ENCODE measurements at regions not wholly inside any gene's neighbourhood (a gene's known extent, or its start where the extent isn't known, plus 50 kb on each side); places are given as distances from the start of the nearest gene placed in this dataset.

DNA sequence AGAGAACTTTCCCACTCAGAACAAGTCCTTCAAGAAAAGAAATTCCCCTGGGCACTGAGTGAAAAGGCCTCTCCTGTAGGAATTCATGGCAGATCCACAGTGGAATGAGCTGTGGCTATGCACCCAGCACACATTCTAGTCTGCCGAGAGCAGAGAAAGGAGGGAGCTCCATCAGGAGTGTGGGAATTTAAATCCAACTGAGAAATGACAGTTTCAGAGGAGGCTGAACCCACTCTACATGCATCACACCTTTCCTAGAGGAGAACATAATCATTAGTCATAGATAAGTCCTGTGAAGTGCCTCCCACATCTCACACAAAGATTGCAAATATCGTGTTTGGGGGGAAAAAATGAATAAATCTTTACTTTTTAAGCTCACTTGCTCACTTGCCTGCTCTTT is 530.2 kb upstream of the HTR1E start:
- TF ChIP-seq E2F1 (CRISPR knock-in tag; IDR thresholded peaks at IDR 0.05) (no peak), SRSF9 (IDR thresholded peaks at IDR 0.05; ENCODE audit: borderline replicate concordance, insufficient read depth, low read depth, low read length, poor library complexity, severe bottlenecking) (no peak), ZNF788 (CRISPR knock-in tag; IDR thresholded peaks at IDR 0.05; ENCODE audit: borderline replicate concordance) (no peak), PBX2 (CRISPR knock-in tag; IDR thresholded peaks at IDR 0.05) (no peak), TCF7L2 (IDR thresholded peaks at IDR 0.05; ENCODE audit: low read depth, low read length) (no peak), ESRRA (CRISPR knock-in tag; IDR thresholded peaks at IDR 0.05; ENCODE audit: low read depth) (no peak), ZKSCAN8 (CRISPR knock-in tag; IDR thresholded peaks at IDR 0.05; ENCODE audit: borderline replicate concordance) (no peak), SP4 (CRISPR knock-in tag; IDR thresholded peaks at IDR 0.05) (no peak), NFYB (CRISPR knock-in tag; IDR thresholded peaks at IDR 0.05) (no peak)
- TF ChIP-seq, protein P1, sequence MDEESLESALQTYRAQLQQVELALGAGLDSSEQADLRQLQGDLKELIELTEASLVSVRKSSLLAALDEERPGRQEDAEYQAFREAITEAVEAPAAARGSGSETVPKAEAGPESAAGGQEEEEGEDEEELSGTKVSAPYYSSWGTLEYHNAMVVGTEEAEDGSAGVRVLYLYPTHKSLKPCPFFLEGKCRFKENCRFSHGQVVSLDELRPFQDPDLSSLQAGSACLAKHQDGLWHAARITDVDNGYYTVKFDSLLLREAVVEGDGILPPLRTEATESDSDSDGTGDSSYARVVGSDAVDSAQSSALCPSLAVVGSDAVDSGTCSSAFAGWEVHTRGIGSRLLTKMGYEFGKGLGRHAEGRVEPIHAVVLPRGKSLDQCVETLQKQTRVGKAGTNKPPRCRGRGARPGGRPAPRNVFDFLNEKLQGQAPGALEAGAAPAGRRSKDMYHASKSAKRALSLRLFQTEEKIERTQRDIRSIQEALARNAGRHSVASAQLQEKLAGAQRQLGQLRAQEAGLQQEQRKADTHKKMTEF (CRISPR knock-in tag; IDR thresholded peaks at IDR 0.05) = no peak
